HepG2 (cell line): ENCODE measurements at regions not wholly inside any gene's neighbourhood (a gene's known extent, or its start where the extent isn't known, plus 50 kb on each side); places are given as distances from the start of the nearest gene placed in this dataset.

Experiments
- ADNP ChIP-seq: sonication (generic); formaldehyde crosslinking; IDR thresholded peaks from 2 replicates; pipeline ENCODE4 v1.4.0; 2020; ENCODE audit warnings: missing genetic modification reagents
- BCL6 ChIP-seq: IDR thresholded peaks from 2 replicates; pipeline ENCODE4 v1.6.1; 2016; ENCODE audit warnings: missing genetic modification reagents, missing compliant biosample characterization
- CCAR2 ChIP-seq: fragments of 200-400 bp; formaldehyde crosslinking; optimal IDR thresholded peaks from 2 replicates; pipeline ENCODE3; 2018; ENCODE audit warnings: low read depth, mild to moderate bottlenecking, low read length, moderate library complexity
- CEBPB ChIP-seq: IDR thresholded peaks from 2 replicates; pipeline ENCODE4 v1.6.1; 2011; ENCODE audit warnings: low read depth, low read length, improper control_type of control experiment, borderline replicate concordance
- CREBL2 ChIP-seq: sonication (generic); formaldehyde crosslinking; IDR thresholded peaks from 2 replicates; pipeline ENCODE4 v1.8.1; 2023; ENCODE audit warnings: missing genetic modification reagents, mild to moderate bottlenecking, borderline replicate concordance
- ETV5 ChIP-seq: IDR thresholded peaks from 2 replicates; pipeline ENCODE4 v1.6.1; 2018; ENCODE audit warnings: missing biosample characterization, missing genetic modification reagents, inconsistent platforms, borderline replicate concordance
- FOXJ3 ChIP-seq: sonication (generic); formaldehyde crosslinking; IDR thresholded peaks from 2 replicates; pipeline ENCODE4 v1.4.0; 2020; ENCODE audit warnings: missing genetic modification reagents, mild to moderate bottlenecking, borderline replicate concordance
- FOXO1 ChIP-seq: sonication (generic); formaldehyde crosslinking; IDR thresholded peaks from 2 replicates; pipeline ENCODE4 v1.4.0; 2020; ENCODE audit warnings: missing genetic modification reagents
- HBP1 ChIP-seq: IDR thresholded peaks from 2 replicates; pipeline ENCODE4 v1.6.1; 2016; ENCODE audit warnings: low read depth, control low read depth
- HNF4A ChIP-seq: sonication (generic); formaldehyde crosslinking; IDR thresholded peaks from 2 replicates; pipeline ENCODE4 v1.4.0; 2020; ENCODE audit warnings: missing genetic modification reagents
- NCOA2 ChIP-seq: sonication (generic); formaldehyde crosslinking; IDR thresholded peaks from 2 replicates; pipeline ENCODE4 v1.8.0; 2022; ENCODE audit warnings: inconsistent platforms
- NFIC ChIP-seq: IDR thresholded peaks from 2 replicates; pipeline ENCODE4 v1.6.1; 2012; ENCODE audit warnings: mild to moderate bottlenecking, low read length, inconsistent platforms
- NR2F6 ChIP-seq, 2 experiments: IDR thresholded peaks; 2 replicates each; pipeline ENCODE4 v1.6.1; 2016; ENCODE audit warnings: antibody characterized with exemption in 1 of 2, mild to moderate bottlenecking in 1 of 2
- SAP130 ChIP-seq: IDR thresholded peaks from 2 replicates; pipeline ENCODE4 v1.6.1; 2016; ENCODE audit warnings: low read depth
- SIX1 ChIP-seq: sonication (generic); formaldehyde crosslinking; IDR thresholded peaks from 2 replicates; pipeline ENCODE4 v1.4.0; 2020; ENCODE audit warnings: missing genetic modification reagents, borderline replicate concordance
- STAG1 ChIP-seq: sonication (generic); formaldehyde crosslinking; IDR thresholded peaks from 2 replicates; pipeline ENCODE4 v1.4.0; 2020; ENCODE audit warnings: missing genetic modification reagents
- TIGD3 ChIP-seq: sonication (generic); formaldehyde crosslinking; IDR thresholded peaks from 2 replicates; pipeline ENCODE4 v1.5.1; 2020; ENCODE audit warnings: mild to moderate bottlenecking, missing genetic modification reagents, borderline replicate concordance
- ZBTB7B ChIP-seq: sonication (generic); formaldehyde crosslinking; IDR thresholded peaks from 2 replicates; pipeline ENCODE4 v1.4.0; 2020; ENCODE audit warnings: missing genetic modification reagents
- ZGPAT ChIP-seq: IDR thresholded peaks from 2 replicates; pipeline ENCODE4 v1.6.1; 2016; ENCODE audit warnings: mild to moderate bottlenecking
- ZNF589 ChIP-seq: sonication (generic); formaldehyde crosslinking; conservative IDR thresholded peaks from 2 replicates; pipeline ENCODE4 v1.8.0; 2022; ENCODE audit warnings: mild to moderate bottlenecking, moderate library complexity, missing genetic modification reagents
- ZNF644 ChIP-seq: IDR thresholded peaks from 2 replicates; pipeline ENCODE4 v1.6.1; 2016; ENCODE audit warnings: low read depth
- TF ChIP-seq, protein P1 (sequence below): IDR thresholded peaks from 2 replicates; pipeline ENCODE4 v1.6.1; 2016; ENCODE audit warnings: low read depth
- TF ChIP-seq, protein P2 (sequence below): sonication (generic); formaldehyde crosslinking; conservative IDR thresholded peaks from 2 replicates; pipeline ENCODE4 v1.4.0; 2020; ENCODE audit warnings: missing genetic modification reagents

- TF ChIP-seq ZBTB7B (CRISPR knock-in tag): 0 out of 2 replicates have a peak, but pooled peaks have one; percentile 33
- TF ChIP-seq CEBPB: peak; percentile 46; the same call in 1 of the 2 replicates
- 0 out of 2 replicates have a peak, but pooled peaks have one; percentile 23 for TF ChIP-seq SIX1 (CRISPR knock-in tag)
- peak; percentile 29; the same call in 1 of the 2 replicates for TF ChIP-seq NCOA2 (CRISPR knock-in tag)
- peak; percentile 38; the same call in 1 of the 2 replicates for TF ChIP-seq SAP130
- TF ChIP-seq, protein P1, sequence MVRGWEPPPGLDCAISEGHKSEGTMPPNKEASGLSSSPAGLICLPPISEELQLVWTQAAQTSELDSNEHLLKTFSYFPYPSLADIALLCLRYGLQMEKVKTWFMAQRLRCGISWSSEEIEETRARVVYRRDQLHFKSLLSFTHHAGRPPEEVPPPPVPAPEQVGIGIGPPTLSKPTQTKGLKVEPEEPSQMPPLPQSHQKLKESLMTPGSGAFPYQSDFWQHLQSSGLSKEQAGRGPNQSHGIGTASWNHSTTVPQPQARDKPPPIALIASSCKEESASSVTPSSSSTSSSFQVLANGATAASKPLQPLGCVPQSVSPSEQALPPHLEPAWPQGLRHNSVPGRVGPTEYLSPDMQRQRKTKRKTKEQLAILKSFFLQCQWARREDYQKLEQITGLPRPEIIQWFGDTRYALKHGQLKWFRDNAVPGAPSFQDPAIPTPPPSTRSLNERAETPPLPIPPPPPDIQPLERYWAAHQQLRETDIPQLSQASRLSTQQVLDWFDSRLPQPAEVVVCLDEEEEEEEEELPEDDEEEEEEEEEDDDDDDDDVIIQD (CRISPR knock-in tag): 0 out of 2 replicates have a peak, but pooled peaks have one; percentile 31
- TF ChIP-seq NR2F6 (IDR thresholded peaks at IDR 0.05): no peak; the same call in 1 of the 2 replicates
- TF ChIP-seq NR2F6 (CRISPR knock-in tag; IDR thresholded peaks at IDR 0.05): 0 out of 2 replicates have a peak, but pooled peaks have one; percentile 18
- no peak for TF ChIP-seq ZNF589 (CRISPR knock-in tag)
- TF ChIP-seq BCL6 (CRISPR knock-in tag): peak; percentile 44; the same call in 1 of the 2 replicates
- TF ChIP-seq FOXJ3 (CRISPR knock-in tag): peak; percentile 25; the same call in 1 of the 2 replicates
- peak; percentile 43; the same call in 1 of the 2 replicates for TF ChIP-seq ZGPAT (CRISPR knock-in tag)
- no peak for TF ChIP-seq NFIC
- peak; percentile 53; the same call in 1 of the 2 replicates for TF ChIP-seq ETV5
- TF ChIP-seq STAG1 (CRISPR knock-in tag): 0 out of 2 replicates have a peak, but pooled peaks have one; percentile 21
- TF ChIP-seq CCAR2: no peak
- 0 out of 2 replicates have a peak, but pooled peaks have one; percentile 13 for TF ChIP-seq FOXO1 (CRISPR knock-in tag)
- no peak for TF ChIP-seq CREBL2 (CRISPR knock-in tag)
- no peak for TF ChIP-seq TIGD3
- TF ChIP-seq HNF4A (CRISPR knock-in tag): peak; percentile 88
- no peak for TF ChIP-seq HBP1 (CRISPR knock-in tag)
- peak; percentile 53; the same call in 1 of the 2 replicates for TF ChIP-seq ZNF644
- TF ChIP-seq ADNP (CRISPR knock-in tag): no peak
- TF ChIP-seq, protein P2, sequence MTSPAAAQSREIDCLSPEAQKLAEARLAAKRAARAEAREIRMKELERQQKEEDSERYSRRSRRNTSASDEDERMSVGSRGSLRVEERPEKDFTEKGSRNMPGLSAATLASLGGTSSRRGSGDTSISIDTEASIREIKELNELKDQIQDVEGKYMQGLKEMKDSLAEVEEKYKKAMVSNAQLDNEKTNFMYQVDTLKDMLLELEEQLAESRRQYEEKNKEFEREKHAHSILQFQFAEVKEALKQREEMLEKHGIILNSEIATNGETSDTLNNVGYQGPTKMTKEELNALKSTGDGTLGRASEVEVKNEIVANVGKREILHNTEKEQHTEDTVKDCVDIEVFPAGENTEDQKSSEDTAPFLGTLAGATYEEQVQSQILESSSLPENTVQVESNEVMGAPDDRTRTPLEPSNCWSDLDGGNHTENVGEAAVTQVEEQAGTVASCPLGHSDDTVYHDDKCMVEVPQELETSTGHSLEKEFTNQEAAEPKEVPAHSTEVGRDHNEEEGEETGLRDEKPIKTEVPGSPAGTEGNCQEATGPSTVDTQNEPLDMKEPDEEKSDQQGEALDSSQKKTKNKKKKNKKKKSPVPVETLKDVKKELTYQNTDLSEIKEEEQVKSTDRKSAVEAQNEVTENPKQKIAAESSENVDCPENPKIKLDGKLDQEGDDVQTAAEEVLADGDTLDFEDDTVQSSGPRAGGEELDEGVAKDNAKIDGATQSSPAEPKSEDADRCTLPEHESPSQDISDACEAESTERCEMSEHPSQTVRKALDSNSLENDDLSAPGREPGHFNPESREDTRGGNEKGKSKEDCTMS (CRISPR knock-in tag): no peak
Observed at GRCh38 chr18:22490429-22490846, 72.7 kb upstream of the CTAGE1 start (continued).
